K562 (cell line): ENCODE measurements at regions not wholly inside any gene's neighbourhood (a gene's known extent, or its start where the extent isn't known, plus 50 kb on each side); places are given as distances from the start of the nearest gene placed in this dataset.
A peak's percentile ranks its signal among the peaks of the same experiment; 100 is the strongest.

Experiments
- ARID2 ChIP-seq: fragments of 450-650 bp; IDR thresholded peaks from 2 replicates; pipeline ENCODE4 v1.6.1; 2017; ENCODE audit warnings: antibody characterized with exemption, mild to moderate bottlenecking
- HNRNPL ChIP-seq: fragments of 200-400 bp; formaldehyde crosslinking; IDR thresholded peaks from 2 replicates; pipeline ENCODE4 v1.6.1; 2017; ENCODE audit warnings: low read depth, mild to moderate bottlenecking, low read length
- KDM5B ChIP-seq: fragments of 200-600 bp; sonication (generic); IDR thresholded peaks from 2 replicates; pipeline ENCODE4 v1.6.1; 2012; ENCODE audit warnings: low read depth, mild to moderate bottlenecking, moderate library complexity, low read length, control low read depth, inconsistent platforms; ENCODE audit not compliant: insufficient replicate concordance
- RAD21 ChIP-seq, 2 experiments: fragments of 250-450 bp in 1 of 2; fragments of 450-650 bp in 1 of 2; sonication (Bioruptor Pico) in 1 of 2; formaldehyde crosslinking in 1 of 2; IDR thresholded peaks in 1 of 2; conservative IDR thresholded peaks in 1 of 2; 2 replicates each; pipeline versions ENCODE4 v1.4.0 to v1.8.0; 2020 to 2022; ENCODE audit warnings: mild to moderate bottlenecking in 2 of 2, moderate library complexity in 1 of 2
- SMARCE1 ChIP-seq: fragments of 450-650 bp; IDR thresholded peaks from 2 replicates; pipeline ENCODE4 v1.7.1; 2016; ENCODE audit warnings: mild to moderate bottlenecking
- TEAD1 ChIP-seq, 2 experiments: fragments of 450-650 bp in 1 of 2; sonication (generic) in 1 of 2; formaldehyde crosslinking; IDR thresholded peaks; 2 replicates each; pipeline versions ENCODE4 v1.4.0 to v1.8.0; 2020 to 2022; ENCODE audit warnings: mild to moderate bottlenecking in 2 of 2, missing genetic modification reagents in 1 of 2
- ZNF764 ChIP-seq: fragments of 250-450 bp; sonication (Bioruptor Pico); IDR thresholded peaks from 2 replicates; pipeline ENCODE4 v1.4.0; 2020; ENCODE audit warnings: low read depth, mild to moderate bottlenecking, moderate library complexity
- TF ChIP-seq, protein P1 (sequence below): fragments of 250-450 bp; sonication (Bioruptor Pico); IDR thresholded peaks from 2 replicates; pipeline ENCODE4 v1.4.0; 2020

DNA sequence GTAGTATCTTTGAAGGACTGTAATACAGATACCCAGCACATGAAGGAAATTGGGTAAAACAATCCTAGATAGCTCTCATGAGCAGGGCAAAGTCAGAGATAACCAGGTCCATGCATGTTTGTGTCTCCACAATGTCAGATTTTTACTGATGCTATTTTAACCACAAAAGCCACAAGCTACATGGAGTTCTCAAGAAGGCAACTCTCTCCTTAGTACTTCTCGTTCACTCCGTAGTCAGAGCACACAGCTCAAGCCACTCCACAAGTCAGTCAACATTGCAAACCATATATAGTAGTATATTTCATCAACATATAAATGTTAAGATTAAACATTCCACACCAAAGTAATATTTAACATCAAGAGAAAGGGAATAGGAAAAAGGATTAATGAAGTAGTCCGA, 98.0 kb upstream of the PIK3CG start (continued):
- TF ChIP-seq KDM5B (no peak), SMARCE1 (0 out of 2 replicates have a peak, but pooled peaks have one; percentile 8), ARID2 (no peak), RAD21 (CRISPR knock-in tag; conservative IDR thresholded peaks at IDR 0.05 in 1 of 2, IDR thresholded peaks at IDR 0.05 in 1 of 2) (peak in 1 of 2 experiments; percentile 28; a peak in 2 of 4 replicates), HNRNPL (no peak), TEAD1 (CRISPR knock-in tag; IDR thresholded peaks at IDR 0.05) (peak in 1 of 2 experiments; percentile 80; a peak in 2 of 4 replicates), ZNF764 (CRISPR knock-in tag) (no peak)
- TF ChIP-seq, protein P1, sequence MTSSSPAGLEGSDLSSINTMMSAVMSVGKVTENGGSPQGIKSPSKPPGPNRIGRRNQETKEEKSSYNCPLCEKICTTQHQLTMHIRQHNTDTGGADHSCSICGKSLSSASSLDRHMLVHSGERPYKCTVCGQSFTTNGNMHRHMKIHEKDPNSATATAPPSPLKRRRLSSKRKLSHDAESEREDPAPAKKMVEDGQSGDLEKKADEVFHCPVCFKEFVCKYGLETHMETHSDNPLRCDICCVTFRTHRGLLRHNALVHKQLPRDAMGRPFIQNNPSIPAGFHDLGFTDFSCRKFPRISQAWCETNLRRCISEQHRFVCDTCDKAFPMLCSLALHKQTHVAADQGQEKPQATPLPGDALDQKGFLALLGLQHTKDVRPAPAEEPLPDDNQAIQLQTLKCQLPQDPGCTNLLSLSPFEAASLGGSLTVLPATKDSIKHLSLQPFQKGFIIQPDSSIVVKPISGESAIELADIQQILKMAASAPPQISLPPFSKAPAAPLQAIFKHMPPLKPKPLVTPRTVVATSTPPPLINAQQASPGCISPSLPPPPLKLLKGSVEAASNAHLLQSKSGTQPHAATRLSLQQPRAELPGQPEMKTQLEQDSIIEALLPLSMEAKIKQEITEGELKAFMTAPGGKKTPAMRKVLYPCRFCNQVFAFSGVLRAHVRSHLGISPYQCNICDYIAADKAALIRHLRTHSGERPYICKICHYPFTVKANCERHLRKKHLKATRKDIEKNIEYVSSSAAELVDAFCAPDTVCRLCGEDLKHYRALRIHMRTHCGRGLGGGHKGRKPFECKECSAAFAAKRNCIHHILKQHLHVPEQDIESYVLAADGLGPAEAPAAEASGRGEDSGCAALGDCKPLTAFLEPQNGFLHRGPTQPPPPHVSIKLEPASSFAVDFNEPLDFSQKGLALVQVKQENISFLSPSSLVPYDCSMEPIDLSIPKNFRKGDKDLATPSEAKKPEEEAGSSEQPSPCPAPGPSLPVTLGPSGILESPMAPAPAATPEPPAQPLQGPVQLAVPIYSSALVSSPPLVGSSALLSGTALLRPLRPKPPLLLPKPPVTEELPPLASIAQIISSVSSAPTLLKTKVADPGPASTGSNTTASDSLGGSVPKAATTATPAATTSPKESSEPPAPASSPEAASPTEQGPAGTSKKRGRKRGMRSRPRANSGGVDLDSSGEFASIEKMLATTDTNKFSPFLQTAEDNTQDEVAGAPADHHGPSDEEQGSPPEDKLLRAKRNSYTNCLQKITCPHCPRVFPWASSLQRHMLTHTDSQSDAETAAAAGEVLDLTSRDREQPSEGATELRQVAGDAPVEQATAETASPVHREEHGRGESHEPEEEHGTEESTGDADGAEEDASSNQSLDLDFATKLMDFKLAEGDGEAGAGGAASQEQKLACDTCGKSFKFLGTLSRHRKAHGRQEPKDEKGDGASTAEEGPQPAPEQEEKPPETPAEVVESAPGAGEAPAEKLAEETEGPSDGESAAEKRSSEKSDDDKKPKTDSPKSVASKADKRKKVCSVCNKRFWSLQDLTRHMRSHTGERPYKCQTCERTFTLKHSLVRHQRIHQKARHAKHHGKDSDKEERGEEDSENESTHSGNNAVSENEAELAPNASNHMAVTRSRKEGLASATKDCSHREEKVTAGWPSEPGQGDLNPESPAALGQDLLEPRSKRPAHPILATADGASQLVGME (CRISPR knock-in tag) = no peak
